ENCODE measurements at regions not wholly inside any gene's neighbourhood (a gene's known extent, or its start where the extent isn't known, plus 50 kb on each side); places are given as distances from the start of the nearest gene placed in this dataset.

DNA sequence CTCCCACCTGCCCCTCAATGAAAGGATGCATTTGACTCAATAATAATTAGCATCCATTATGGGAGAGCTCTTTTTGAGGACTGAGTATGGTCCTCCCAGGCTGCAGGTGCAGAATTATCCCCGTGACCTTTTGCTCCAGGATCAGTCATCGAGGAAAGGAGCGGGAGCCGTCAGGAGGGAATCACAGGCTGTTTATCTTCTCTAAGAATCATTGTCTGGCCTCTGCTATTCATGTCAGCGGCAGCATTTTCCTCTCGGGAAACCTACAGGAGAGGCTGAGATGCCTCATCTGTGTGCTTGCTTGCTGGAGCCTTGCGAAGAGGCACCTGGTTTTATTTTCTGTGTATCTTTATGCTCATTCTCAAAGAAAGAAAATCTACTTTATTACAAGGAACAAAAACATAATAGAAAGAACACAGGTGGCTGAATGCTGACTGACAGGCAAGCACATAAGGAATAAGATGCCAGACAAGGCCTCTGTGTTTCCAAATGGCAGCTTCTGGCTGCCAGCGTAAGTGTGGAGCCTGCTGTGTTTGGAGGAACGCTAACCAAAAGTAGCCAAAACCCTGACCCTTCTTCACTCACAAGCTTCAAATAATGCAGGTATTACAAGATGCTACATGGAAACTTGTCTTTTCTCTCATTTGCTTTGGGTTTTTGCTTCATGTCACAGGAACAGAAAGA is 539.1 kb upstream of the MARCKS start (continued):
- no peak for TF ChIP-seq JUND (IDR thresholded peaks at IDR 0.05)
- TF ChIP-seq FOXJ3 (CRISPR knock-in tag; IDR thresholded peaks at IDR 0.05) = no peak
- no peak for TF ChIP-seq EZH2phosphoT487 (IDR thresholded peaks at IDR 0.05; ENCODE audit: borderline replicate concordance, low read depth)
- TF ChIP-seq RAD21 (IDR thresholded peaks at IDR 0.05; ENCODE audit: low read length) = no peak
- no peak for TF ChIP-seq FOSL2 (IDR thresholded peaks at IDR 0.05; ENCODE audit: borderline replicate concordance, low read depth)
- TF ChIP-seq MXI1 (IDR thresholded peaks at IDR 0.05; ENCODE audit: low read depth, low read length) = no peak
- no peak for TF ChIP-seq RCOR1 (IDR thresholded peaks at IDR 0.05; ENCODE audit: low read length)
- TF ChIP-seq EP300 (IDR thresholded peaks at IDR 0.05; ENCODE audit: borderline replicate concordance in 1 of 2, low read depth in 1 of 2, low read length in 1 of 2) = no peak
- no peak for TF ChIP-seq NRF1 (IDR thresholded peaks at IDR 0.05; ENCODE audit: low read depth, low read length)

DNA sequence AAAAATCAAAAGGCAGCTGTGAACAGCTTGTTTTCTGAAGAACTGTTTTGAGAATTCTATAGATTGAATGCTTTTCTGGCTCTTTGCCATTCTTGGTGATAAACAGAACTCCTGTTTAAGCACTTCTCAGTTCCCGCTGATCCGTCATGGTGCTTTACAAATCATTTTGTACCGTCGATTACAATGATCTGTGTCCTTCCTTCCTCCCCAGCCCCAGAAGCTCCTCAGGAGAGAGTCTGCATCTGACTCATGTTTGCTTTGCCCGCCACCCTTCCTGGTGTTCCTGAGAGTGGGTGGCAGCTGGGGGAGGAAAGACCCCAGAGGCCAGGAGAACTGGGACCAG is 538.6 kb upstream of the MARCKS start:
- H3K9ac ChIP-seq = no peak overlapping the region
- CTCF ChIA-PET = interaction anchor here (1.1 to 1.4 kb wide), 2 partner anchors 12 kb away, joined by 4 read pairs; no protein-coding TSS in a partner anchor
- no peak for DNase-seq
- H3K79me2 ChIP-seq (ENCODE audit: insufficient read depth) = no peaks in the 10 kb centered on the region
- WGBS (ENCODE audit: low lambda C conversion rate) = 94% methylated on average over 5 of the region's 5 CpGs
- peaks cover 0 to 4% of the 10 kb centered on the region in 2 experiments for H3K36me3 ChIP-seq (replicated peaks in 1 of 2; ENCODE audit: control insufficient read depth in 1 of 2, insufficient read depth in 2 of 2, low read length in 1 of 2)
- no peaks in the 10 kb centered on the region for H3K27me3 ChIP-seq (ENCODE audit: insufficient read depth)
- H3K9me3 ChIP-seq = no peaks in the 10 kb centered on the region
- no peaks in the 10 kb centered on the region; a peak in 1 of 4 replicates for H3K4me1 ChIP-seq (ENCODE audit: control insufficient read depth in 1 of 2, insufficient read depth in 2 of 2, low read depth in 1 of 2, low read length in 1 of 2)
- no peaks in the 10 kb centered on the region for H3K9me2 ChIP-seq
- no peak overlapping the region for H3K27ac ChIP-seq (ENCODE audit: low read depth in 2 of 2, low read length in 1 of 2)
- no peak overlapping the region for H3K4me3 ChIP-seq (ENCODE audit: low read depth in 2 of 2, low read length in 1 of 2)
- no peaks in the 10 kb centered on the region for H3F3A ChIP-seq (replicated peaks; ENCODE audit: insufficient read depth)
- POLR2A ChIA-PET = no interaction called here
- TF ChIP-seq EZH2phosphoT487 (IDR thresholded peaks at IDR 0.05; ENCODE audit: borderline replicate concordance, low read depth) (no peak), SIN3A (IDR thresholded peaks at IDR 0.05; ENCODE audit: borderline replicate concordance, low read depth, low read length) (no peak), FOSL2 (IDR thresholded peaks at IDR 0.05; ENCODE audit: borderline replicate concordance, low read depth) (no peak), TAF1 (IDR thresholded peaks at IDR 0.05; ENCODE audit: borderline replicate concordance, low read depth, low read length) (no peak), RAD21 (IDR thresholded peaks at IDR 0.05; ENCODE audit: low read length) (no peak), POLR2AphosphoS5 (IDR thresholded peaks at IDR 0.05; ENCODE audit: low read depth, low read length) (no peak), FOXM1 (IDR thresholded peaks at IDR 0.05; ENCODE audit: low read depth) (no peak), CHD2 (IDR thresholded peaks at IDR 0.05; ENCODE audit: low read length, partially characterized antibody) (no peak), TEAD4 (IDR thresholded peaks at IDR 0.05; ENCODE audit: borderline replicate concordance, insufficient read depth) (no peak), MXI1 (IDR thresholded peaks at IDR 0.05; ENCODE audit: low read depth, low read length) (no peak)
- TF ChIP-seq, protein P1, sequence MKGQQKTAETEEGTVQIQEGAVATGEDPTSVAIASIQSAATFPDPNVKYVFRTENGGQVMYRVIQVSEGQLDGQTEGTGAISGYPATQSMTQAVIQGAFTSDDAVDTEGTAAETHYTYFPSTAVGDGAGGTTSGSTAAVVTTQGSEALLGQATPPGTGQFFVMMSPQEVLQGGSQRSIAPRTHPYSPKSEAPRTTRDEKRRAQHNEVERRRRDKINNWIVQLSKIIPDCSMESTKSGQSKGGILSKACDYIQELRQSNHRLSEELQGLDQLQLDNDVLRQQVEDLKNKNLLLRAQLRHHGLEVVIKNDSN (IDR thresholded peaks at IDR 0.05; ENCODE audit: borderline replicate concordance, low read depth) = no peak
- TF ChIP-seq, protein P2, sequence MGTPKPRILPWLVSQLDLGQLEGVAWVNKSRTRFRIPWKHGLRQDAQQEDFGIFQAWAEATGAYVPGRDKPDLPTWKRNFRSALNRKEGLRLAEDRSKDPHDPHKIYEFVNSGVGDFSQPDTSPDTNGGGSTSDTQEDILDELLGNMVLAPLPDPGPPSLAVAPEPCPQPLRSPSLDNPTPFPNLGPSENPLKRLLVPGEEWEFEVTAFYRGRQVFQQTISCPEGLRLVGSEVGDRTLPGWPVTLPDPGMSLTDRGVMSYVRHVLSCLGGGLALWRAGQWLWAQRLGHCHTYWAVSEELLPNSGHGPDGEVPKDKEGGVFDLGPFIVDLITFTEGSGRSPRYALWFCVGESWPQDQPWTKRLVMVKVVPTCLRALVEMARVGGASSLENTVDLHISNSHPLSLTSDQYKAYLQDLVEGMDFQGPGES (IDR thresholded peaks at IDR 0.05; ENCODE audit: low read depth, low read length) = no peak
- TF ChIP-seq, protein P3, sequence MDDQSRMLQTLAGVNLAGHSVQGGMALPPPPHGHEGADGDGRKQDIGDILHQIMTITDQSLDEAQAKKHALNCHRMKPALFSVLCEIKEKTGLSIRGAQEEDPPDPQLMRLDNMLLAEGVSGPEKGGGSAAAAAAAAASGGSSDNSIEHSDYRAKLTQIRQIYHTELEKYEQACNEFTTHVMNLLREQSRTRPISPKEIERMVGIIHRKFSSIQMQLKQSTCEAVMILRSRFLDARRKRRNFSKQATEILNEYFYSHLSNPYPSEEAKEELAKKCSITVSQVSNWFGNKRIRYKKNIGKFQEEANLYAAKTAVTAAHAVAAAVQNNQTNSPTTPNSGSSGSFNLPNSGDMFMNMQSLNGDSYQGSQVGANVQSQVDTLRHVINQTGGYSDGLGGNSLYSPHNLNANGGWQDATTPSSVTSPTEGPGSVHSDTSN (IDR thresholded peaks at IDR 0.05) = no peak
- no peak overlapping the region for H2AFZ ChIP-seq (ENCODE audit: low read depth)
- no peak overlapping the region for H3K4me2 ChIP-seq
- H4K20me1 ChIP-seq (ENCODE audit: insufficient read depth) = no peaks in the 10 kb centered on the region

All from SK-N-SH (cell line).